OCI-LY7 (cell line): ENCODE measurements at regions not wholly inside any gene's neighbourhood (a gene's known extent, or its start where the extent isn't known, plus 50 kb on each side); places are given as distances from the start of the nearest gene placed in this dataset.

Experiments
- BruUV-seq: library from RNA; stranded (reverse); fragments of 400-500 nt; replicated peaks from 2 replicates; lab custom pipeline; 2021; lab: Mats Ljungman, UMichigan
- CTCF ChIA-PET: fragments of 300-600 bp; sonication (Branson Sonifier 250); formaldehyde crosslinking; loops from one replicate; lab custom pipeline; 2022; ENCODE audit warnings: antibody characterized with exemption; ENCODE audit not compliant: unreplicated experiment; lab: Charles Lee
- POLR2A ChIA-PET: fragments of 300-600 bp; sonication (Branson Sonifier 250); formaldehyde crosslinking; loops from one replicate; lab custom pipeline; 2022; ENCODE audit warnings: antibody characterized with exemption; lab: Charles Lee
- DNase-seq: peaks from one replicate; pipeline ENCODE4 v3.0.0-alpha.2; 2015; ENCODE audit warnings: low spot score
- H2AFZ ChIP-seq: fragments of 200-600 bp; sonication (generic), shearing (Covaris generic); 2 replicates; pipeline ENCODE4 v1.6.1; 2014; ENCODE audit warnings: mild to moderate bottlenecking, antibody characterized with exemption, low read length, moderate library complexity
- H3K27ac ChIP-seq: fragments of 200-600 bp; sonication (generic); 2 replicates; pipeline ENCODE4 v1.5.1; 2014; ENCODE audit warnings: mixed run types, low read depth, mild to moderate bottlenecking, moderate library complexity, low read length, inconsistent platforms; ENCODE audit not compliant: poor library complexity, severe bottlenecking
- H3K36me3 ChIP-seq: fragments of 200-600 bp; sonication (generic); 2 replicates; pipeline ENCODE4 v1.6.1; 2014; ENCODE audit warnings: mild to moderate bottlenecking, antibody characterized with exemption, low read length, moderate library complexity, mixed read lengths; ENCODE audit not compliant: insufficient read depth
- H3K4me1 ChIP-seq: fragments of 200-600 bp; sonication (generic); 2 replicates; pipeline ENCODE4 v1.5.1; 2014; ENCODE audit warnings: mild to moderate bottlenecking, low read length; ENCODE audit not compliant: insufficient read depth, poor library complexity, severe bottlenecking
- H3K4me2 ChIP-seq: fragments of 200-600 bp; sonication (generic); 2 replicates; pipeline ENCODE4 v1.6.1; 2014; ENCODE audit warnings: mild to moderate bottlenecking, low read length
- H3K4me3 ChIP-seq: fragments of 200-600 bp; sonication (generic); 2 replicates; pipeline ENCODE4 v1.5.1; 2014; ENCODE audit warnings: mild to moderate bottlenecking, low read depth, low read length; ENCODE audit not compliant: poor library complexity, severe bottlenecking
- H3K79me2 ChIP-seq: fragments of 200-600 bp; sonication (generic); 2 replicates; pipeline ENCODE4 v1.6.1; 2016; ENCODE audit warnings: low read depth, mild to moderate bottlenecking, low read length, moderate library complexity, mixed read lengths; ENCODE audit not compliant: insufficient read depth
- H3K9me2 ChIP-seq: fragments of 200-600 bp; sonication (generic); 2 replicates; pipeline ENCODE4 v1.6.1; 2016; ENCODE audit warnings: mild to moderate bottlenecking, low read length, mixed read lengths; ENCODE audit not compliant: insufficient read depth
- H3K9me3 ChIP-seq: fragments of 200-600 bp; sonication (generic); 2 replicates; pipeline ENCODE4 v1.6.1; 2014; ENCODE audit warnings: mild to moderate bottlenecking, mixed run types, low read length, mixed read lengths
- H4K20me1 ChIP-seq: fragments of 200-600 bp; sonication (generic); 2 replicates; pipeline ENCODE4 v1.6.1; 2014; ENCODE audit warnings: mild to moderate bottlenecking, antibody characterized with exemption, low read length, moderate library complexity, mixed read lengths; ENCODE audit not compliant: insufficient read depth
- EZH2phosphoT487 ChIP-seq: fragments of 200-600 bp; sonication (generic); IDR thresholded peaks from 2 replicates; pipeline ENCODE4 v1.6.1; 2018; ENCODE audit warnings: low read depth, borderline replicate concordance, mild to moderate bottlenecking, mixed run types, antibody characterized with exemption, low read length, moderate library complexity, mixed read lengths
- intact Hi-C: fragments of 100-400 bp; cut with micrococcal nuclease; formaldehyde crosslinking; loops from one replicate; pipeline ENCODE4 v1.10.0; 2022; ENCODE audit not compliant: unreplicated experiment
- TF ChIP-seq, protein P1 (sequence below): fragments of 200-600 bp; sonication (generic); conservative IDR thresholded peaks from 2 replicates; pipeline ENCODE4 v1.5.1; 2014; ENCODE audit warnings: mild to moderate bottlenecking, antibody characterized with exemption, low read length, moderate library complexity, mixed read lengths

DNA sequence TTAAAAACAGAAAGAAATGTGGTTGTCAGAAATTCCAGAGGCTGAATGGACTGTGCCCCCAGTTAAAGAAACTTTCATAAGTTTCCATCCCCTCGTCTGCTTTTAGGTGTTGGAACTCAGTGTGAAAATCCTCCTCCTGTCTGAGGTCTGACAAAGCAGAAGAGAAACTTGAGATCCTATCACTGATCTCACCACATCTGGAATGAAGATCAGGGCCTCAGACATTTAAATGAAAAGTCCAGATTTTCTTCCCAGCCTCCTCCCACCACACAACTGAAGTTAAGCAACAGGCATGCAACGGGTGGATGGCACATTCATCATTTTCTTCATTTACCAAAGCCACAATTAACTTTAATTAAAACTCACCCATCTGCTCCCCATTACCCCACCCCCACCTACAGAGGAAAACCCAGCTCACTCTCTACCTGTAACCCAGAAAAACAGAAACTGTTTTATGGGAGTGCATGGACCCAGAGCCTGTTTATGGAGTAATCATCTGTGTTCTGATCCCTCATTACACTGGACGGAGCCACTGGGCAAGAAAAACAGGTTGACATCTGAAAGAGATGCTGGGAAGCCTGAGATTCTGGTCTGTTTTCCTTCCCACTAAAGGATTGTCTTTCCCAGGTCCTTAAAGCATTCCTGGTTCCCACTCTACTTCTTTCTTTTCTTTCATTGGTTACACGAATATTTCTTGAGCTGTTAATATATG lies 58.1 kb upstream of the HOPX start:
- H3K4me2 ChIP-seq: no peak overlapping the region
- H3K79me2 ChIP-seq: no peaks in the 10 kb centered on the region
- H3K4me3 ChIP-seq: no peak overlapping the region
- H2AFZ ChIP-seq: no peak overlapping the region
- H3K9me2 ChIP-seq: no peaks in the 10 kb centered on the region
- H3K27ac ChIP-seq: no peak overlapping the region
- ChIA-PET CTCF (no interaction called here), POLR2A (interaction anchor here (0.6 to 0.7 kb wide), 2 partner anchors 21 to 75 kb away, joined by 3 to 4 read pairs; no protein-coding TSS in a partner anchor)
- intact Hi-C loops: no loop called here
- H4K20me1 ChIP-seq: no peaks in the 10 kb centered on the region
- BruUV-seq: no TSS peak
- H3K36me3 ChIP-seq: no peaks in the 10 kb centered on the region
- peaks cover 5% of the 10 kb centered on the region for H3K4me1 ChIP-seq
- no peaks in the 10 kb centered on the region for H3K9me3 ChIP-seq
- TF ChIP-seq, protein P1, sequence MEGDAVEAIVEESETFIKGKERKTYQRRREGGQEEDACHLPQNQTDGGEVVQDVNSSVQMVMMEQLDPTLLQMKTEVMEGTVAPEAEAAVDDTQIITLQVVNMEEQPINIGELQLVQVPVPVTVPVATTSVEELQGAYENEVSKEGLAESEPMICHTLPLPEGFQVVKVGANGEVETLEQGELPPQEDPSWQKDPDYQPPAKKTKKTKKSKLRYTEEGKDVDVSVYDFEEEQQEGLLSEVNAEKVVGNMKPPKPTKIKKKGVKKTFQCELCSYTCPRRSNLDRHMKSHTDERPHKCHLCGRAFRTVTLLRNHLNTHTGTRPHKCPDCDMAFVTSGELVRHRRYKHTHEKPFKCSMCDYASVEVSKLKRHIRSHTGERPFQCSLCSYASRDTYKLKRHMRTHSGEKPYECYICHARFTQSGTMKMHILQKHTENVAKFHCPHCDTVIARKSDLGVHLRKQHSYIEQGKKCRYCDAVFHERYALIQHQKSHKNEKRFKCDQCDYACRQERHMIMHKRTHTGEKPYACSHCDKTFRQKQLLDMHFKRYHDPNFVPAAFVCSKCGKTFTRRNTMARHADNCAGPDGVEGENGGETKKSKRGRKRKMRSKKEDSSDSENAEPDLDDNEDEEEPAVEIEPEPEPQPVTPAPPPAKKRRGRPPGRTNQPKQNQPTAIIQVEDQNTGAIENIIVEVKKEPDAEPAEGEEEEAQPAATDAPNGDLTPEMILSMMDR: no peak
- TF ChIP-seq EZH2phosphoT487: no peak
- no peak for DNase-seq

DNA sequence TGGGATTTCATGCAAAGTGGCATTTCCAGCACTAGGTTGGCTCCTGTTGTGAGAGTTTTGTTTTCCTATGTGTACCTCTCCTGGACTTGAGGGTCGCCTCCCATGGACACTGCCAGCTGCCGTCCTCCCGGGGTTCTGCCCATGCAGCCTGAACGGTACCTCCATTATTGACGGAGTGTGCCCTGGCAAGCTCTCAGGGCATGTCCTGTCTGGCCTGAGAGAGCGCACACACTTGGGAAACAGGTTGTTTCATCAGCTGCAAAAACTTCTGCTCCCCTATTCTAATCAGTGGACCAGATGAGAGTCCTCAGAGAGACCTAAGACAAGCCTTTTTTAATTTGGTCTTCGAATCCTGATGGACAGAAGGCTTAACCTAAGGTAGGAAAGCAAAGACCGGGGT lies 56.6 kb upstream of the HOPX start:
- POLR2A ChIA-PET: interaction anchor here (0.6 kb wide), 1 partner anchor 22 kb away, joined by 6 read pairs; no protein-coding TSS in a partner anchor
- Histone ChIP-seq H2AFZ (no peak overlapping the region), H3K9me3 (no peaks in the 10 kb centered on the region), H3K79me2 (no peaks in the 10 kb centered on the region), H3K4me2 (no peak overlapping the region), H3K9me2 (no peaks in the 10 kb centered on the region), H4K20me1 (no peaks in the 10 kb centered on the region), H3K4me1 (peaks cover 5% of the 10 kb centered on the region), H3K36me3 (no peaks in the 10 kb centered on the region), H3K4me3 (no peak overlapping the region), H3K27ac (no peak overlapping the region)
- BruUV-seq: no TSS peak
- TF ChIP-seq, protein P1: no peak
- CTCF ChIA-PET: no interaction called here
- intact Hi-C loops: no loop called here
- DNase-seq: no peak

DNA sequence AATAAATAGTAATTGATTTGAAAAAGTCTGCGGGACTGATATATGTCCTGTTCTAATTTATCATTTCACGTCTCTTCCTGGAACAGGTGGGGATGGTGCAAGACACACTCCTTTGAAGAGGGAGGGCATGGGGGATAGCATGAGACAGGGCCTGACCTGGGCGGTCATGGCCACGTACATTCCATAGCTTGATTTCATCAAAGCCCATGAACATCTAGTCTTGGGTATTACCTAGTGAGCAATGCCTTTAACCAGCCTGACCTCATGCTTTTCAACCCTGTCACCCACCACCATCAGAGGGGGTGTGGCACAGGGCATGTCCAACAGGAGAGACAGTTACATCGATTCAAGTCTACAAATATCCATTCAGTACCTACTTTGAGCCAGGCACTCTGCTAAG lies 52.3 kb upstream of the HOPX start:
- TF ChIP-seq, protein P1: no peak
- no peak for TF ChIP-seq EZH2phosphoT487
- BruUV-seq: no TSS peak
- Histone ChIP-seq H3K27ac (no peak overlapping the region), H3K79me2 (no peaks in the 10 kb centered on the region), H3K4me2 (no peak overlapping the region), H3K36me3 (no peaks in the 10 kb centered on the region), H3K4me1 (no peaks in the 10 kb centered on the region), H3K9me3 (no peaks in the 10 kb centered on the region), H3K4me3 (no peak overlapping the region), H2AFZ (no peak overlapping the region), H3K9me2 (no peaks in the 10 kb centered on the region), H4K20me1 (no peaks in the 10 kb centered on the region)
- POLR2A ChIA-PET: no interaction called here
- intact Hi-C loops: no loop called here
- no peak for DNase-seq
- CTCF ChIA-PET: no interaction called here
